Osteocyte (in vitro differentiated cells): ENCODE measurements at regions not wholly inside any gene's neighbourhood (a gene's known extent, or its start where the extent isn't known, plus 50 kb on each side); places are given as distances from the start of the nearest gene placed in this dataset.

ENCODE experiments used
- DNase-seq: peaks from one replicate; pipeline ENCODE4 v3.0.0; 2021; ENCODE audit warnings: mixed read lengths; ENCODE audit not compliant: unreplicated experiment; ENCODE audit errors: extremely low spot score
- H3K27ac Mint-ChIP-seq: one replicate; pipeline ENCODE4 v1.8.0; 2021; ENCODE audit warnings: mild to moderate bottlenecking, mixed read lengths; ENCODE audit not compliant: unreplicated experiment
- H3K27me3 Mint-ChIP-seq: one replicate; pipeline ENCODE4 v1.8.0; 2021; ENCODE audit warnings: mixed read lengths; ENCODE audit not compliant: unreplicated experiment
- H3K36me3 Mint-ChIP-seq: one replicate; pipeline ENCODE4 v1.8.0; 2021; ENCODE audit warnings: mixed read lengths; ENCODE audit not compliant: unreplicated experiment
- H3K4me1 Mint-ChIP-seq: one replicate; pipeline ENCODE4 v1.8.0; 2021; ENCODE audit warnings: mixed read lengths; ENCODE audit not compliant: unreplicated experiment
- H3K4me3 Mint-ChIP-seq: one replicate; pipeline ENCODE4 v1.8.0; 2021; ENCODE audit warnings: mild to moderate bottlenecking, moderate library complexity, mixed read lengths; ENCODE audit not compliant: unreplicated experiment
- H3K9me3 Mint-ChIP-seq: one replicate; pipeline ENCODE4 v1.8.0; 2021; ENCODE audit warnings: mixed read lengths; ENCODE audit not compliant: unreplicated experiment
- CTCF ChIP-seq: fragments of 200-600 bp; sonication (generic); IDR thresholded peaks from 2 replicates; pipeline ENCODE4 v1.5.0; 2021; ENCODE audit warnings: antibody characterized with exemption, mild to moderate bottlenecking, moderate library complexity

GRCh38 chr13:80463673-80464352, 122.9 kb upstream of the SPRY2 start:
- peaks cover 20% of the 10 kb centered on the region for H3K4me1 Mint-ChIP-seq
- no peaks in the 10 kb centered on the region for H3K9me3 Mint-ChIP-seq
- peak overlapping the region; percentile 13 for H3K27ac Mint-ChIP-seq
- no peak for TF ChIP-seq CTCF
- no peak overlapping the region for H3K4me3 Mint-ChIP-seq
- H3K36me3 Mint-ChIP-seq: no peaks in the 10 kb centered on the region
- no peak for DNase-seq
- no peaks in the 10 kb centered on the region for H3K27me3 Mint-ChIP-seq

- H3K4me1 Mint-ChIP-seq: peaks cover 16% of the 10 kb centered on the region
- H3K27me3 Mint-ChIP-seq: no peaks in the 10 kb centered on the region
- TF ChIP-seq CTCF: no peak
- no peaks in the 10 kb centered on the region for H3K36me3 Mint-ChIP-seq
- H3K27ac Mint-ChIP-seq: no peak overlapping the region
- H3K9me3 Mint-ChIP-seq: no peaks in the 10 kb centered on the region
- no peak for DNase-seq
- H3K4me3 Mint-ChIP-seq: no peak overlapping the region
Observed at GRCh38 chr13:80462567-80462966, 121.6 kb upstream of the SPRY2 start.

GRCh38 chr13:80462037-80462436, 121.1 kb upstream of the SPRY2 start:
- no peak for DNase-seq
- H3K27ac Mint-ChIP-seq: no peak overlapping the region
- no peaks in the 10 kb centered on the region for H3K9me3 Mint-ChIP-seq
- H3K27me3 Mint-ChIP-seq: no peaks in the 10 kb centered on the region
- H3K4me3 Mint-ChIP-seq: no peak overlapping the region
- H3K36me3 Mint-ChIP-seq: no peaks in the 10 kb centered on the region
- no peak for TF ChIP-seq CTCF
- H3K4me1 Mint-ChIP-seq: peaks cover 16% of the 10 kb centered on the region

- no peak overlapping the region for H3K4me3 Mint-ChIP-seq
- no peaks in the 10 kb centered on the region for H3K27me3 Mint-ChIP-seq
- no peaks in the 10 kb centered on the region for H3K36me3 Mint-ChIP-seq
- DNase-seq: no peak
- no peak for TF ChIP-seq CTCF
- no peaks in the 10 kb centered on the region for H3K9me3 Mint-ChIP-seq
- no peak overlapping the region for H3K27ac Mint-ChIP-seq
- peaks cover 10% of the 10 kb centered on the region for H3K4me1 Mint-ChIP-seq
Observed at GRCh38 chr13:80458543-80458942, 117.6 kb upstream of the SPRY2 start.

GRCh38 chr13:80454245-80454644, 113.3 kb upstream of the SPRY2 start:
- Mint-ChIP-seq H3K27me3 (no peaks in the 10 kb centered on the region), H3K4me1 (peaks cover 14% of the 10 kb centered on the region), H3K27ac (no peak overlapping the region), H3K4me3 (no peak overlapping the region), H3K9me3 (no peaks in the 10 kb centered on the region), H3K36me3 (no peaks in the 10 kb centered on the region)
- DNase-seq: no peak
- TF ChIP-seq CTCF: no peak
